H1 (cell line): ENCODE measurements at regions not wholly inside any gene's neighbourhood (a gene's known extent, or its start where the extent isn't known, plus 50 kb on each side); places are given as distances from the start of the nearest gene placed in this dataset.

ENCODE experiments used
- CTCF ChIA-PET: fragments of 300-600 bp; sonication (Branson Sonifier 250); formaldehyde crosslinking; loops from one replicate; lab custom pipeline; 2021; ENCODE audit not compliant: partially characterized antibody; lab: Charles Lee
- POLR2A ChIA-PET: fragments of 300-600 bp; sonication (Branson Sonifier 250); formaldehyde crosslinking; loops from one replicate; lab custom pipeline; 2021; ENCODE audit warnings: inconsistent platforms; ENCODE audit not compliant: partially characterized antibody; lab: Charles Lee
- DNase-seq, 2 experiments: peaks; one replicate each; pipeline versions ENCODE4 v3.0.0 to v3.0.0-alpha.2; 2010 to 2022; ENCODE audit warnings: low spot score in 2 of 2, low read depth in 1 of 2, mixed read lengths in 1 of 2
- FAIRE-seq: peaks from 2 replicates; lab custom pipeline; 2011; peaks lifted over from hg19 to GRCh38; lab: Jason Lieb, UNC
- H2AFZ ChIP-seq: 2 replicates; pipeline ENCODE4 v1.8.1; 2012; ENCODE audit warnings: low read length, inconsistent platforms
- H2AK5ac ChIP-seq: 2 replicates; pipeline ENCODE4 v1.6.1; 2013; ENCODE audit warnings: low read depth, low read length
- H2BK120ac ChIP-seq: replicated peaks from 2 replicates; pipeline ENCODE3; 2013; ENCODE audit warnings: low read depth, low read length, inconsistent platforms
- H2BK12ac ChIP-seq: 2 replicates; pipeline ENCODE4 v1.6.1; 2013; ENCODE audit warnings: low read depth, low read length
- H2BK15ac ChIP-seq: 2 replicates; pipeline ENCODE4 v1.6.1; 2013; ENCODE audit warnings: low read length
- H2BK20ac ChIP-seq: 2 replicates; pipeline ENCODE4 v1.6.1; 2013; ENCODE audit warnings: low read length
- H2BK5ac ChIP-seq: 2 replicates; pipeline ENCODE4 v1.6.1; 2013; ENCODE audit warnings: low read depth, low read length
- H3K14ac ChIP-seq: 2 replicates; pipeline ENCODE4 v1.6.1; 2013; ENCODE audit warnings: inconsistent platforms; ENCODE audit not compliant: insufficient read length
- H3K18ac ChIP-seq: 2 replicates; pipeline ENCODE4 v1.6.1; 2013; ENCODE audit warnings: low read length; ENCODE audit errors: extremely low read depth
- H3K23ac ChIP-seq: 2 replicates; pipeline ENCODE4 v1.6.1; 2013; ENCODE audit warnings: inconsistent platforms; ENCODE audit not compliant: insufficient read length
- H3K23me2 ChIP-seq: 2 replicates; pipeline ENCODE4 v1.6.1; 2013; ENCODE audit warnings: low read depth, low read length
- H3K27ac ChIP-seq: 2 replicates; pipeline ENCODE4 v1.6.1; 2011; ENCODE audit warnings: low read depth, low read length, inconsistent platforms
- H3K27me3 ChIP-seq, 4 experiments: replicated peaks in 1 of 4; 1 replicate in 1 of 4; 2 replicates in 3 of 4; pipeline versions ENCODE4 v1.6.1 to v1.8.1; 2011 to 2013; ENCODE audit warnings: low read length in 3 of 4, mild to moderate bottlenecking in 3 of 4, inconsistent platforms in 2 of 4, mixed read lengths in 2 of 4, moderate library complexity in 1 of 4; ENCODE audit not compliant: control insufficient read depth in 3 of 4, insufficient read depth in 3 of 4; ENCODE audit errors: extremely low read depth in 1 of 4
- H3K36me3 ChIP-seq, 4 experiments: 2 replicates each; pipeline versions ENCODE4 v1.6.1 to v1.8.1; 2011 to 2013; ENCODE audit warnings: mild to moderate bottlenecking in 4 of 4, low read length in 3 of 4, moderate library complexity in 2 of 4, control low read depth in 1 of 4, inconsistent platforms in 1 of 4; ENCODE audit not compliant: insufficient read depth in 4 of 4, control insufficient read depth in 2 of 4
- H3K4ac ChIP-seq: replicated peaks from 2 replicates; pipeline ENCODE3; 2013; ENCODE audit warnings: low read length, low read depth, mixed read lengths, inconsistent platforms; ENCODE audit not compliant: insufficient read length
- H3K4me1 ChIP-seq, 4 experiments: replicated peaks in 1 of 4; 1 replicate in 1 of 4; 2 replicates in 3 of 4; pipeline versions ENCODE4 v1.6.1 to v1.8.1; 2011 to 2013; ENCODE audit warnings: low read length in 3 of 4, inconsistent platforms in 2 of 4, mixed read lengths in 1 of 4; ENCODE audit not compliant: insufficient read depth in 4 of 4, control insufficient read depth in 3 of 4
- H3K4me2 ChIP-seq, 2 experiments: 2 replicates each; pipeline versions ENCODE4 v1.6.1 to v1.8.1; 2011 to 2013; ENCODE audit warnings: low read depth in 2 of 2, low read length in 2 of 2, control low read depth in 1 of 2, inconsistent platforms in 1 of 2, mild to moderate bottlenecking in 1 of 2; ENCODE audit not compliant: insufficient read depth in 1 of 2
- H3K4me3 ChIP-seq, 4 experiments: fragments of 200-600, 300-600 bp in 1 of 4; sonication (generic), shearing (Covaris generic), sonication (Bioruptor Twin) in 1 of 4; 2 replicates each; pipeline versions ENCODE4 v1.5.1 to v1.8.1; 2011 to 2016; ENCODE audit warnings: low read length in 4 of 4, low read depth in 3 of 4, control low read depth in 2 of 4, inconsistent platforms in 2 of 4, mild to moderate bottlenecking in 2 of 4, mixed read lengths in 1 of 4, moderate library complexity in 1 of 4; ENCODE audit not compliant: insufficient read depth in 2 of 4; ENCODE audit errors: extremely low read depth in 1 of 4
- H3K56ac ChIP-seq: replicated peaks from 2 replicates; pipeline ENCODE3; 2013; ENCODE audit warnings: low read depth, mild to moderate bottlenecking, mixed read lengths, low read length, inconsistent platforms; ENCODE audit not compliant: insufficient read length
- H3K79me1 ChIP-seq: 2 replicates; pipeline ENCODE4 v1.6.1; 2013; ENCODE audit warnings: low read depth, low read length, control low read depth
- H3K79me2 ChIP-seq, 2 experiments: 2 replicates each; pipeline versions ENCODE4 v1.6.1 to v1.8.1; 2012 to 2013; ENCODE audit warnings: low read length in 2 of 2, mild to moderate bottlenecking in 2 of 2, inconsistent platforms in 1 of 2; ENCODE audit not compliant: insufficient read depth in 2 of 2, control insufficient read depth in 1 of 2
- H3K9ac ChIP-seq, 4 experiments: replicated peaks in 1 of 4; 1 replicate in 1 of 4; 2 replicates in 3 of 4; pipeline versions ENCODE4 v1.6.1 to v1.8.1; 2011 to 2013; ENCODE audit warnings: low read depth in 3 of 4, low read length in 3 of 4, control low read depth in 2 of 4, mild to moderate bottlenecking in 2 of 4, moderate library complexity in 2 of 4, inconsistent platforms in 1 of 4; ENCODE audit errors: extremely low read depth in 1 of 4
- H3K9me3 ChIP-seq, 2 experiments: 2 replicates each; pipeline versions ENCODE4 v1.6.1 to v1.8.1; 2012 to 2013; ENCODE audit warnings: mild to moderate bottlenecking in 2 of 2, moderate library complexity in 2 of 2, control low read depth in 1 of 2, inconsistent platforms in 1 of 2, low read depth in 1 of 2, low read length in 1 of 2, mixed read lengths in 1 of 2; ENCODE audit not compliant: insufficient read depth in 2 of 2
- H4K20me1 ChIP-seq, 2 experiments: replicated peaks in 1 of 2; 2 replicates each; pipeline versions ENCODE3 to v1.8.1; 2011 to 2013; ENCODE audit warnings: inconsistent platforms in 2 of 2, low read length in 2 of 2, mild to moderate bottlenecking in 1 of 2; ENCODE audit not compliant: insufficient read depth in 2 of 2, control insufficient read depth in 1 of 2
- H4K5ac ChIP-seq: 2 replicates; pipeline ENCODE4 v1.6.1; 2013; ENCODE audit warnings: low read length, low read depth, mixed read lengths, inconsistent platforms; ENCODE audit not compliant: insufficient read length
- H4K8ac ChIP-seq: 2 replicates; pipeline ENCODE4 v1.8.0; 2013; ENCODE audit warnings: mild to moderate bottlenecking, moderate library complexity, low read length, inconsistent platforms; ENCODE audit not compliant: insufficient read depth; ENCODE audit errors: extremely low read depth
- H4K91ac ChIP-seq: replicated peaks from 2 replicates; pipeline ENCODE3; 2013; ENCODE audit warnings: low read length, mixed read lengths, inconsistent platforms; ENCODE audit not compliant: insufficient read length
- ATF3 ChIP-seq: IDR thresholded peaks from 2 replicates; pipeline ENCODE4 v1.6.1; 2011; ENCODE audit warnings: low read depth, mild to moderate bottlenecking, low read length; ENCODE audit not compliant: insufficient read depth
- MAFK ChIP-seq: IDR thresholded peaks from 2 replicates; pipeline ENCODE4 v1.6.1; 2012; ENCODE audit warnings: low read depth, mild to moderate bottlenecking, improper control_type of control experiment, low read length

- POLR2A ChIA-PET, result no interaction called here
- H3K9ac ChIP-seq, result no peak overlapping the region
- no peak overlapping the region for H2AK5ac ChIP-seq
- H3K56ac ChIP-seq, result no peak overlapping the region
- no peak overlapping the region for H3K14ac ChIP-seq
- no peaks in the 10 kb centered on the region; a peak in 1 of 7 replicates for H3K4me1 ChIP-seq
- DNase-seq, result no peak
- no peaks in the 10 kb centered on the region for H4K20me1 ChIP-seq
- H2AFZ ChIP-seq, result no peak overlapping the region
- no peak overlapping the region for H4K91ac ChIP-seq
- H2BK120ac ChIP-seq, result no peak overlapping the region
- H2BK20ac ChIP-seq, result no peak overlapping the region
- no peaks in the 10 kb centered on the region for H3K36me3 ChIP-seq
- no peak overlapping the region for H3K23ac ChIP-seq
- H3K27me3 ChIP-seq, result no peaks in the 10 kb centered on the region
- H2BK15ac ChIP-seq, result no peak overlapping the region
- H3K4me2 ChIP-seq, result no peak overlapping the region
- no peak overlapping the region for H4K5ac ChIP-seq
- H4K8ac ChIP-seq, result no peak overlapping the region
- no peak overlapping the region for H2BK12ac ChIP-seq
- H2BK5ac ChIP-seq, result no peak overlapping the region
- no peak for TF ChIP-seq ATF3
- TF ChIP-seq MAFK, result 0 out of 2 replicates have a peak, but pooled peaks have one; percentile 27
- H3K79me2 ChIP-seq, result no peaks in the 10 kb centered on the region
- FAIRE-seq, result no peak
- H3K9me3 ChIP-seq, result no peaks in the 10 kb centered on the region
- H3K27ac ChIP-seq, result no peak overlapping the region
- no peak overlapping the region for H3K4me3 ChIP-seq
- H3K79me1 ChIP-seq, result no peaks in the 10 kb centered on the region
- H3K4ac ChIP-seq, result no peak overlapping the region
- H3K23me2 ChIP-seq, result no peaks in the 10 kb centered on the region
- CTCF ChIA-PET, result interaction anchor here (0.7 to 1.3 kb wide), 2 partner anchors 7 to 66 kb away, joined by 3 read pairs; no protein-coding TSS in a partner anchor
- H3K18ac ChIP-seq, result no peak overlapping the region
Measured at GRCh38 chr7:41796331-41796730, 93.4 kb upstream of the INHBA start.
